Peyer's patch (tissue), 4 donors: ENCODE measurements at regions not wholly inside any gene's neighbourhood (a gene's known extent, or its start where the extent isn't known, plus 50 kb on each side); places are given as distances from the start of the nearest gene placed in this dataset.

ENCODE experiments used
- POLR2A ChIP-seq, 2 donors: fragments of 450-650 bp; IDR thresholded peaks; one replicate each; pipeline ENCODE4 v1.5.1; 2017; ENCODE audit warnings: antibody characterized with exemption in 2 of 2, mild to moderate bottlenecking in 2 of 2, moderate library complexity in 2 of 2
- TF ChIP-seq, protein P1 (sequence below), 6 experiments: fragments of 450-650 bp in 4 of 6; fragments of 200-600 bp in 2 of 6; sonication (generic) in 1 of 6; IDR thresholded peaks; one replicate each; pipeline ENCODE4 v1.5.1; 2017 to 2019; ENCODE audit warnings: antibody characterized with exemption in 6 of 6, mild to moderate bottlenecking in 3 of 6, moderate library complexity in 1 of 6

DNA sequence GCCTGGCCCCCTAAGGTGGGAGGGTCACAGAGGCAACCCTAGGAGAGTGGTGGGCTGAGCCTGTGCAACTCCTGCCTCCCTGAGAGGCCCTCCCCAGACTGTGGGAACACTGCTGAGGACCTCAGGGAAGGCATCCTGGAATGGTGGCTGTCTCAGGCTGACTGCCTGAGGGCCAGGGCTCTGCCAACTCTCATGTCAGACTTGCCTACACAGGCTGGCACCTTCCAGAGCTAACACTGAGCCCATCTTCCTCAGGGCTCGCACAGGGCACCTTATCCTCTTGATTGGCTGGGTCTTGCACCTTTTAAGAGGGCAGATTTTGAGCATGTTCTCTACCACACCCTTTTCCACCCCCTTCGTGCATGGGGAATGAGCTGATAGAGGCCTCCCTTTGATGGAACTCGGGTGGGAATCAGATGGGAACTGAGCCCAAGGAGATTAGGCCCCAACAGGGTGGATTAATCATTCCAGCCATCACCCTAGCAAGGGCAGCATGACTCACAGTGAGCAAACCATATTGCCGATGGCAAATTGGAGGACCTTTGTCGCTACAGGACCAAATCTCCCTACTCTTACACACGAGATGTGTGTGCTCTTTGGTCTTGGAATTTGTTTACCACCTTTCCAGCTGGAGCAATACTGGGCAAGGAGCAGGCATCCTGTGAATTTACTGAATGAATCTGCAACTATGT, 702.8 kb downstream of the VRK1 start:
- TF ChIP-seq, protein P1, sequence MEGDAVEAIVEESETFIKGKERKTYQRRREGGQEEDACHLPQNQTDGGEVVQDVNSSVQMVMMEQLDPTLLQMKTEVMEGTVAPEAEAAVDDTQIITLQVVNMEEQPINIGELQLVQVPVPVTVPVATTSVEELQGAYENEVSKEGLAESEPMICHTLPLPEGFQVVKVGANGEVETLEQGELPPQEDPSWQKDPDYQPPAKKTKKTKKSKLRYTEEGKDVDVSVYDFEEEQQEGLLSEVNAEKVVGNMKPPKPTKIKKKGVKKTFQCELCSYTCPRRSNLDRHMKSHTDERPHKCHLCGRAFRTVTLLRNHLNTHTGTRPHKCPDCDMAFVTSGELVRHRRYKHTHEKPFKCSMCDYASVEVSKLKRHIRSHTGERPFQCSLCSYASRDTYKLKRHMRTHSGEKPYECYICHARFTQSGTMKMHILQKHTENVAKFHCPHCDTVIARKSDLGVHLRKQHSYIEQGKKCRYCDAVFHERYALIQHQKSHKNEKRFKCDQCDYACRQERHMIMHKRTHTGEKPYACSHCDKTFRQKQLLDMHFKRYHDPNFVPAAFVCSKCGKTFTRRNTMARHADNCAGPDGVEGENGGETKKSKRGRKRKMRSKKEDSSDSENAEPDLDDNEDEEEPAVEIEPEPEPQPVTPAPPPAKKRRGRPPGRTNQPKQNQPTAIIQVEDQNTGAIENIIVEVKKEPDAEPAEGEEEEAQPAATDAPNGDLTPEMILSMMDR (IDR thresholded peaks at IDR 0.05) = no peak
- TF ChIP-seq POLR2A (IDR thresholded peaks at IDR 0.05) = no peak
